Thyroid gland (tissue), 4 donors: ENCODE measurements at regions not wholly inside any gene's neighbourhood (a gene's known extent, or its start where the extent isn't known, plus 50 kb on each side); places are given as distances from the start of the nearest gene placed in this dataset.

Source experiments
- DNase-seq, 2 donors: peaks; one replicate each; pipeline ENCODE4 v3.0.0-alpha.2; 2019
- H3K27ac ChIP-seq, 3 donors: fragments of 200-600 bp; sonication (generic); 1 replicate in 2 of 3; 2 replicates in 1 of 3; pipeline ENCODE4 v1.5.1; 2016 to 2019; ENCODE audit warnings: mild to moderate bottlenecking in 1 of 3, moderate library complexity in 1 of 3
- H3K27me3 ChIP-seq: fragments of 200-600 bp; sonication (generic); one replicate; pipeline ENCODE4 v1.5.1; 2019
- H3K36me3 ChIP-seq, 2 donors: fragments of 200-600 bp; sonication (generic); one replicate each; pipeline ENCODE4 v1.5.1; 2016 to 2019
- H3K4me1 ChIP-seq, 2 donors: fragments of 200-600 bp; sonication (generic); one replicate each; pipeline ENCODE4 v1.5.1; 2017 to 2019
- H3K4me3 ChIP-seq, 3 donors: fragments of 200-600 bp; sonication (generic); replicated peaks in 1 of 3; 1 replicate in 2 of 3; 2 replicates in 1 of 3; pipeline ENCODE4 v1.5.1; 2016; ENCODE audit warnings: mild to moderate bottlenecking in 1 of 3
- H3K9me3 ChIP-seq: fragments of 200-600 bp; sonication (generic); one replicate; pipeline ENCODE4 v1.5.1; 2017
- CTCF ChIP-seq, 6 experiments: fragments of 200-600 bp in 3 of 6; fragments of 450-650 bp in 3 of 6; sonication (generic) in 3 of 6; IDR thresholded peaks; one replicate each; pipeline ENCODE4 v1.5.1; 2016 to 2019; ENCODE audit warnings: antibody characterized with exemption in 6 of 6, mild to moderate bottlenecking in 2 of 6, inconsistent platforms in 1 of 6, moderate library complexity in 1 of 6
- POLR2A ChIP-seq, 2 donors: fragments of 450-650 bp; IDR thresholded peaks; one replicate each; pipeline ENCODE4 v1.6.1; 2017; ENCODE audit warnings: antibody characterized with exemption in 2 of 2, mild to moderate bottlenecking in 2 of 2, moderate library complexity in 1 of 2
- WGBS, 2 donors: methylation state at CpG; one replicate each; pipeline ENCODE4 v1.1.5; 2017; 5-methylcytosine and 5-hydroxymethylcytosine counted together
- intact Hi-C: fragments of 100-400 bp; cut with DNase I; formaldehyde crosslinking; loops from one replicate; pipeline ENCODE4 v1.15.1; 2023

GRCh38 chr10:43942096-43942850 lies 293.6 kb upstream of the ZNF32 start:
- no peak overlapping the region for H3K27ac ChIP-seq
- no peaks in the 10 kb centered on the region for H3K27me3 ChIP-seq
- no peaks in the 10 kb centered on the region for H3K36me3 ChIP-seq
- 73 to 80% methylated on average over 10 of the region's 10 CpGs for WGBS, 2 donors
- H3K4me1 ChIP-seq = no peaks in the 10 kb centered on the region
- H3K4me3 ChIP-seq = no peak overlapping the region
- DNase-seq = no peak
- intact Hi-C loops = no loop called here
- TF ChIP-seq CTCF (IDR thresholded peaks at IDR 0.05) (no peak), POLR2A (IDR thresholded peaks at IDR 0.05) (no peak)
- no peaks in the 10 kb centered on the region for H3K9me3 ChIP-seq

- WGBS, 2 donors = 72 to 76% methylated on average over 4 of the region's 4 CpGs
- Histone ChIP-seq H3K36me3 (no peaks in the 10 kb centered on the region), H3K4me3 (no peak overlapping the region), H3K4me1 (no peaks in the 10 kb centered on the region), H3K27ac (no peak overlapping the region), H3K9me3 (no peaks in the 10 kb centered on the region), H3K27me3 (no peaks in the 10 kb centered on the region)
- no peak for TF ChIP-seq POLR2A (IDR thresholded peaks at IDR 0.05)
- no peak for TF ChIP-seq CTCF (IDR thresholded peaks at IDR 0.05)
- intact Hi-C loops = no loop called here
- DNase-seq = no peak
These were observed 292.5 kb upstream of the ZNF32 start for GRCh38 chr10:43940898-43941837.

- DNase-seq = no peak
- 74 to 76% methylated on average over 10 of the region's 10 CpGs for WGBS, 2 donors
These were observed 291.5 kb upstream of the ZNF32 start for GRCh38 chr10:43939939-43940820.

GRCh38 chr10:43939389-43939938 lies 290.8 kb upstream of the ZNF32 start:
- no peaks in the 10 kb centered on the region for H3K36me3 ChIP-seq
- H3K4me1 ChIP-seq = no peaks in the 10 kb centered on the region
- 75 to 78% methylated on average over 6 of the region's 6 CpGs for WGBS, 2 donors
- no peak for DNase-seq
- H3K27ac ChIP-seq = no peak overlapping the region
- H3K9me3 ChIP-seq = no peaks in the 10 kb centered on the region
- no peaks in the 10 kb centered on the region for H3K27me3 ChIP-seq
- TF ChIP-seq POLR2A (IDR thresholded peaks at IDR 0.05) (no peak), CTCF (IDR thresholded peaks at IDR 0.05) (no peak)
- intact Hi-C loops = no loop called here
- no peak overlapping the region for H3K4me3 ChIP-seq

More at GRCh38 chr10:43939939-43940820, 291.5 kb upstream of the ZNF32 start:
- no peaks in the 10 kb centered on the region for H3K27me3 ChIP-seq
- H3K36me3 ChIP-seq = no peaks in the 10 kb centered on the region
- no peaks in the 10 kb centered on the region for H3K4me1 ChIP-seq
- TF ChIP-seq POLR2A (IDR thresholded peaks at IDR 0.05) (no peak), CTCF (IDR thresholded peaks at IDR 0.05) (no peak)
- intact Hi-C loops = no loop called here
- no peak overlapping the region for H3K4me3 ChIP-seq
- no peaks in the 10 kb centered on the region for H3K9me3 ChIP-seq
- H3K27ac ChIP-seq = no peak overlapping the region
